Duodenal mucosa (tissue), 2 donors: ENCODE measurements at regions not wholly inside any gene's neighbourhood (a gene's known extent, or its start where the extent isn't known, plus 50 kb on each side); places are given as distances from the start of the nearest gene placed in this dataset.

Experiments
- H3K27ac ChIP-seq: one replicate; pipeline ENCODE4 v1.7.0; 2013; ENCODE audit warnings: low read depth, low read length
- H3K27me3 ChIP-seq, 2 donors: one replicate each; pipeline ENCODE4 v1.7.0; 2013; ENCODE audit warnings: low read length in 2 of 2, control low read depth in 1 of 2; ENCODE audit not compliant: insufficient read depth in 2 of 2, control insufficient read depth in 1 of 2
- H3K36me3 ChIP-seq, 2 donors: one replicate each; pipeline ENCODE4 v1.7.0; 2013; ENCODE audit warnings: low read length in 2 of 2, control low read depth in 1 of 2; ENCODE audit not compliant: insufficient read depth in 2 of 2, control insufficient read depth in 1 of 2
- H3K4me1 ChIP-seq, 2 donors: one replicate each; pipeline ENCODE4 v1.7.0; 2013; ENCODE audit warnings: low read length in 2 of 2, control low read depth in 1 of 2; ENCODE audit not compliant: insufficient read depth in 2 of 2, control insufficient read depth in 1 of 2
- H3K4me3 ChIP-seq, 2 donors: one replicate each; pipeline ENCODE4 v1.7.0; 2013; ENCODE audit warnings: low read length in 2 of 2, low read depth in 1 of 2
- H3K9ac ChIP-seq, 2 donors: one replicate each; pipeline ENCODE4 v1.7.0; 2013; ENCODE audit warnings: low read length in 2 of 2, low read depth in 1 of 2
- H3K9me3 ChIP-seq, 2 donors: one replicate each; pipeline ENCODE4 v1.7.0; 2013; ENCODE audit warnings: low read length in 2 of 2, control low read depth in 1 of 2; ENCODE audit not compliant: control insufficient read depth in 1 of 2

DNA sequence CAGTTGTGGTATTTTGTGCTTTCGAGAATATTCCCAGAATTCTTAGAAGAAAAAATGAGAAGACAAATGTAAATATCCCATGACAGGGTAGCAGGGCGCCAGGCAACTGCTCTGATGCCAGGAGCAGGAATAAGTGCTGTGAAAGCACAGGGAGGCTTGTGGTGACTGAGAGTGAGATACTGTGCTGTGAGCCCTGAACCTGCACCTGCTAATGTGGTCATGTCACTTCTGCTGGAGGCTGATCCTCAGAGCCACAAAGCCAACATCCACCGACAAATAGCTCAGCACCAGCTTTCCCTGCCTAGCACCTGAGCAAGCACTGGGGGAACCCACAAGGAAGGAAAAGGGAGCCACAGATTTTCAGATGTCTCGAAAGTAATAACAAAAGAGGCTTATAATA is 368.6 kb upstream of the CDH4 start:
- Histone ChIP-seq H3K36me3 (no peaks in the 10 kb centered on the region), H3K9me3 (no peaks in the 10 kb centered on the region), H3K9ac (no peak overlapping the region), H3K27ac (no peak overlapping the region), H3K4me1 (no peaks in the 10 kb centered on the region), H3K4me3 (no peak overlapping the region), H3K27me3 (no peaks in the 10 kb centered on the region)

DNA sequence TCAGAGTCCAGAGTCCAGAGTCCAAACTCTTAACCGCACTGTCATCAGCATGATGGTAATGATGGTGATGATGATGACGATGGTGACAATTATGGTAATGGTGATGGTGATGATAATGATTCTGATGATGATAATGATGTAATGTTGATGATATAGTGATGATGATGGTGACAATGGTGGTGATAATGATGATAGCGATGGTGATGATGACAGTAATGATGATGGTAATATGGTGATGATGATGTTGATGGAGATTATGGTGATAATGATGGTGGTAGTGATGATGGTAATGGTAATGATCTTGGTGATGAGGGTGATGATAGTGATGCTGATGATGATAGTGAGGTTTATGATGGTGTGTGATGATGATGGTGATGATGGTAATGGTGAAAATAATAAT is 367.8 kb upstream of the CDH4 start:
- no peaks in the 10 kb centered on the region for H3K36me3 ChIP-seq
- H3K27me3 ChIP-seq = no peaks in the 10 kb centered on the region
- H3K4me3 ChIP-seq = no peak overlapping the region
- H3K9ac ChIP-seq = no peak overlapping the region
- no peak overlapping the region for H3K27ac ChIP-seq
- no peaks in the 10 kb centered on the region for H3K4me1 ChIP-seq
- H3K9me3 ChIP-seq = no peaks in the 10 kb centered on the region

GRCh38 chr20:60888771-60889170 is 363.3 kb upstream of the CDH4 start:
- Histone ChIP-seq H3K9ac (no peak overlapping the region), H3K27ac (no peak overlapping the region), H3K9me3 (no peaks in the 10 kb centered on the region), H3K4me1 (no peaks in the 10 kb centered on the region), H3K4me3 (no peak overlapping the region), H3K36me3 (no peaks in the 10 kb centered on the region), H3K27me3 (no peaks in the 10 kb centered on the region)

GRCh38 chr20:60892095-60892813 is 359.8 kb upstream of the CDH4 start:
- Histone ChIP-seq H3K9me3 (peaks cover 0 to 8% of the 10 kb centered on the region in 2 donors), H3K4me3 (no peak overlapping the region), H3K4me1 (no peaks in the 10 kb centered on the region), H3K36me3 (no peaks in the 10 kb centered on the region), H3K9ac (no peak overlapping the region), H3K27ac (no peak overlapping the region), H3K27me3 (no peaks in the 10 kb centered on the region)

DNA sequence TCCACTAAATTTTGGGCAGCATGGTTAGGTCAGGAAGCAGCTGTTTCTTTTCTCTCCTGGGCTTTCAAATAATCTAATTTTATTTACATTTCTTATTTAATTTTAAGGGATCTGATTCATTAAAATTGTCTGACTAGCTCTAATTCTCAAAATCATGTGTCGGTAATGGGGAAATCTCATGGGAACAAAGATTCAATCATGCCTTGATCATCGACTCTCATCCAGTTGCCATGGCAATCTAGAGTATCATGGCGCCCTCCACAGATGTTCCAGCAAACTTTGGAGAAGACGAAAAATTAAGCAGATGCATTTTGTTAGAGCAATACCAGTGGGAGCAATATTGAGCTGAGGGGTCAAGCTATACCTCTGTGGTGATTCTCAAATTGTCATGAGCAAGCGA is 358.0 kb upstream of the CDH4 start:
- Histone ChIP-seq H3K9ac (no peak overlapping the region), H3K4me3 (no peak overlapping the region), H3K9me3 (peaks cover 0 to 9% of the 10 kb centered on the region in 2 donors), H3K4me1 (no peaks in the 10 kb centered on the region), H3K27me3 (no peaks in the 10 kb centered on the region), H3K36me3 (no peaks in the 10 kb centered on the region), H3K27ac (no peak overlapping the region)

DNA sequence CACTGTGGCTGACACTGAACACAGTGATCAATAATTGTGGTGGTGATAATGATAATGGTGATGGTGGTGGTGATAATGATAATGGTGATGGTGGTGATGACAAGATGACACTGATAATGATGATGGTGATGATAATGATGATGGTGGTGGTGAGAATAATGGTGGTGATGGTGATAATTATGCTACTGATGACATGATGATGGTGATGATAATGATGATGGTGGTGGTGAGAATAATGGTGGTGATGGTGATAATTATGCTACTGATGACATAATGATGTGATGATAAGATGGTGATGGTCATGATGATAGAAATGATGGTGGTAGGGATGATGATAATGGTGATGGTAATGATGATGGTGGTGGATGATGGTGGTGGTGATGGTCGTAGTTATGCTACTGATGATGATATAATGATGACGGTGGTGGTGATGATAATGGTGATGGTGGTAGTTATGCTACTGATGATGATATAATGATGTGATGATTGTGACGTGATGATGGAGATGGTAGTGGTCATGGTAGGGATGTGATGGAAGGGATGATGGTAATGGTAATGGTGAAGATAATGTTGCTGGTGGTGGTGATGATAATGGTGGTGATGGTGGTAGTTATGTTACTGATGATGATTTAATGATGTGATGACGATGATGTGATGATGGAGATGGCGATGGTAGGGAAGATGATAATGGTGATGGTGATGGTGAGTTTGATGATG is 356.5 kb upstream of the CDH4 start:
- no peak overlapping the region for H3K4me3 ChIP-seq
- H3K4me1 ChIP-seq = no peaks in the 10 kb centered on the region
- no peaks in the 10 kb centered on the region for H3K36me3 ChIP-seq

GRCh38 chr20:60897976-60898375 is 354.1 kb upstream of the CDH4 start:
- no peak overlapping the region for H3K4me3 ChIP-seq
- no peaks in the 10 kb centered on the region for H3K4me1 ChIP-seq

More for the DNA sequence above, 356.5 kb upstream of the CDH4 start:
- Histone ChIP-seq H3K9ac (no peak overlapping the region), H3K27ac (no peak overlapping the region), H3K9me3 (peaks cover 0 to 9% of the 10 kb centered on the region in 2 donors), H3K27me3 (no peaks in the 10 kb centered on the region)

DNA sequence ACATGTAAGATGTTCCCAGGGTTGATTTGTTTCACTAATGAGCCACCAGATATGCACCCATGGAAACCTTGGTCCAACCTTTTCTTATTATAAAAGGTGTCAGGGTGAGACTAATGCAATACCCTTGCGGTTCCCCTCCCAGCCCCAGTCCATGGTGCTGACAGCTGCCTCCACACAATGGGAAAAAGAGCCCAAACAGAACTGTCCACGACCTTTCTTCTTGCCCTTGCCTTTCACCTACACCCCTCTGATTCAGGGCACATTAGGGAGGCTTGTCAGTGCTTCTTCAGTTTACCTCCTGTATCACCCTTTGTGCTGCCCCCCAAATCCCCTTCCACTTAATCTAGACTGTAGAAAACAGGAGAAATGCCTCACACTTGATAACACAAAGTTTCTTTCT is 352.7 kb upstream of the CDH4 start:
- Histone ChIP-seq H3K9me3 (peaks cover 4 to 25% of the 10 kb centered on the region in 2 donors), H3K4me1 (no peaks in the 10 kb centered on the region), H3K27me3 (no peaks in the 10 kb centered on the region), H3K36me3 (no peaks in the 10 kb centered on the region), H3K9ac (no peak overlapping the region), H3K27ac (no peak overlapping the region), H3K4me3 (no peak overlapping the region)

More at GRCh38 chr20:60897976-60898375, 354.1 kb upstream of the CDH4 start:
- Histone ChIP-seq H3K27me3 (no peaks in the 10 kb centered on the region), H3K9me3 (peaks cover 4 to 21% of the 10 kb centered on the region in 2 donors), H3K36me3 (no peaks in the 10 kb centered on the region), H3K9ac (no peak overlapping the region), H3K27ac (no peak overlapping the region)

DNA sequence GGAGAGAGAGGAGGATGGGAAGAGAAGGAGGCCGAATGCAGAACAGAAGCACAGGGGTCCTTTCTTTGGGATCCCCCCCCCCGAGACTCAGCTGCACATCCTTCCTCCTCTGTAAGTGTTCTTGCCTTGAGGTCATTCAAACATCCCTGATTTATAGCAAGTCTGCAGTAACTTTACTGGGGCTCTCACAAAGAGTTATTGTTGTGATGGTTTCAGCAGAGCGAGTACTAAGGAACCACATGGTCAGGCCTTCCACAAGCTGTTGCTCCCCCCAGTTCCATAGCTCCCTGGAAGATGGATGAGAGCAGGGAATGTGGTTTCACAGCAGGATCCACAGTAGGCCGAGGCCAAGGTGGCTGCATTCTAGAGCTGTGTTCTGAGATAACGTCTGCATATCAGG is 351.4 kb upstream of the CDH4 start:
- Histone ChIP-seq H3K9ac (no peak overlapping the region), H3K36me3 (no peaks in the 10 kb centered on the region), H3K4me3 (no peak overlapping the region), H3K27ac (no peak overlapping the region), H3K4me1 (no peaks in the 10 kb centered on the region), H3K27me3 (no peaks in the 10 kb centered on the region), H3K9me3 (peaks cover 4 to 20% of the 10 kb centered on the region in 2 donors)

DNA sequence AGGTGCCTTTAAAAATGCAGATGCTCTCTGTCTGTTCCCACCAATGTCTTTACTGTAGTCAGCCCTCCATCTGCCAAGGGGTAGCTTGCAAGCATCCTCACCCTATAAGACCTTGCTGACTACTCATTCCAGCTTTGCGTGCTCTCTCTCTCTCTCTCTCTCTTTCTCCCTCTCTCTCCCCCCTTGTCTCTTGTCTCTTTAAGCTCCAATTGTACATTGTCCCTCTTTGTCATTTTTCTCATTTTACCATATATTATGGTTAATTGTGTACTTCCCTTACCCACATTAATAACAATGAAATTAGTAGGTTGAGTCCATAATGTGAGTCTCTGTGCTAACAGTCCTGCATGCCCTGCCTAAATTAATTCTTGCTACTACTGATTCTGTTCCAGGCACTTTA is 350.2 kb upstream of the CDH4 start:
- Histone ChIP-seq H3K27me3 (no peaks in the 10 kb centered on the region), H3K27ac (no peak overlapping the region), H3K4me1 (no peaks in the 10 kb centered on the region), H3K36me3 (no peaks in the 10 kb centered on the region), H3K4me3 (no peak overlapping the region), H3K9me3 (peaks cover 4 to 19% of the 10 kb centered on the region in 2 donors), H3K9ac (no peak overlapping the region)
